Stomach (tissue), 8 donors: ENCODE measurements at regions not wholly inside any gene's neighbourhood (a gene's known extent, or its start where the extent isn't known, plus 50 kb on each side); places are given as distances from the start of the nearest gene placed in this dataset.

Source experiments
- DNase-seq, 2 donors: peaks; one replicate each; pipeline versions ENCODE4 v3.0.0 to v3.0.0-alpha.2; 2013 to 2019
- H3K27ac ChIP-seq, 5 donors: fragments of 200-600 bp in 4 of 5; sonication (generic) in 4 of 5; one replicate each; pipeline ENCODE4 v1.5.1; 2013 to 2019; ENCODE audit warnings: mild to moderate bottlenecking in 1 of 5, moderate library complexity in 1 of 5
- H3K27me3 ChIP-seq, 3 donors: fragments of 200-600 bp; sonication (generic); one replicate each; pipeline ENCODE4 v1.5.1; 2017 to 2019; ENCODE audit warnings: mixed run types in 1 of 3
- H3K36me3 ChIP-seq, 4 donors: fragments of 200-600 bp; sonication (generic); 1 replicate in 3 of 4; 2 replicates in 1 of 4; pipeline ENCODE4 v1.5.1; 2016 to 2019
- H3K4me1 ChIP-seq, 4 donors: fragments of 200-600 bp; sonication (generic); one replicate each; pipeline ENCODE4 v1.5.1; 2016 to 2019
- H3K4me3 ChIP-seq, 4 donors: fragments of 200-600 bp; sonication (generic) in 3 of 4; one replicate each; pipeline ENCODE4 v1.5.1; 2016 to 2019; ENCODE audit warnings: mild to moderate bottlenecking in 1 of 4
- H3K9me3 ChIP-seq, 4 donors: fragments of 200-600 bp; sonication (generic); one replicate each; pipeline ENCODE4 v1.5.1; 2016 to 2019
- CTCF ChIP-seq, 7 experiments: fragments of 450-650 bp in 4 of 7; fragments of 200-600 bp in 3 of 7; sonication (generic) in 3 of 7; IDR thresholded peaks; one replicate each; pipeline ENCODE4 v1.5.1; 2016 to 2019; ENCODE audit warnings: antibody characterized with exemption in 7 of 7, control low read depth in 2 of 7, mild to moderate bottlenecking in 1 of 7
- EP300 ChIP-seq: sonication (generic); formaldehyde crosslinking; IDR thresholded peaks from one replicate; pipeline ENCODE4 v1.6.1; 2017; ENCODE audit warnings: antibody characterized with exemption
- POLR2A ChIP-seq, 4 donors: fragments of 450-650 bp; IDR thresholded peaks; one replicate each; pipeline ENCODE4 v1.6.1; 2016; ENCODE audit warnings: antibody characterized with exemption in 4 of 4, control low read depth in 2 of 4, mild to moderate bottlenecking in 1 of 4, moderate library complexity in 1 of 4
- POLR2AphosphoS5 ChIP-seq, 3 donors: sonication (generic); formaldehyde crosslinking; IDR thresholded peaks; one replicate each; pipeline ENCODE4 v1.6.1; 2016; ENCODE audit warnings: antibody characterized with exemption in 3 of 3
- WGBS, 5 donors: extraction: QIAGEN DNeasy Blood & Tissue Kit in 3 of 5; methylation state at CpG; one replicate each; pipeline versions ENCODE4 v1.1.5 to v1.1.7; 2013 to 2018; 5-methylcytosine and 5-hydroxymethylcytosine counted together
- intact Hi-C: fragments of 100-400 bp; cut with DNase I; formaldehyde crosslinking; loops from one replicate; pipeline ENCODE4 v1.15.1; 2023; ENCODE audit warnings: low total_unique reads
- donor health status: healthy with polysubstance abuse.
- donor health status: Bipolar disorder and iron deficiency.
- donor health status: healthy.

- Histone ChIP-seq H3K4me1 (no peaks in the 10 kb centered on the region), H3K4me3 (no peak overlapping the region), H3K9me3 (no peaks in the 10 kb centered on the region), H3K36me3 (no peaks in the 10 kb centered on the region), H3K27me3 (no peaks in the 10 kb centered on the region), H3K27ac (no peak overlapping the region)
- WGBS, 5 donors = 33 to 82% (median 59%) methylated on average over 2 of the region's 2 CpGs
- DNase-seq = no peak
- intact Hi-C loops = no loop called here
- no peak for TF ChIP-seq EP300
- no peak for TF ChIP-seq CTCF (IDR thresholded peaks at IDR 0.05)
- no peak for TF ChIP-seq POLR2AphosphoS5 (IDR thresholded peaks at IDR 0.05)
- TF ChIP-seq POLR2A (IDR thresholded peaks at IDR 0.05) = no peak
These were observed 143.0 kb downstream of the AQP4 start for GRCh38 chr18:26722565-26722931.

- DNase-seq = no peak
- no peak for TF ChIP-seq EP300
- TF ChIP-seq POLR2AphosphoS5 (IDR thresholded peaks at IDR 0.05) = no peak
- TF ChIP-seq POLR2A (IDR thresholded peaks at IDR 0.05) = no peak
- TF ChIP-seq CTCF (IDR thresholded peaks at IDR 0.05) = no peak
- no peaks in the 10 kb centered on the region for H3K4me1 ChIP-seq
- no peak overlapping the region for H3K27ac ChIP-seq
- H3K27me3 ChIP-seq = no peaks in the 10 kb centered on the region
- 75 to 89% (median 87%) methylated on average over 9 of the region's 9 CpGs for WGBS, 5 donors
- intact Hi-C loops = no loop called here
- H3K9me3 ChIP-seq = no peaks in the 10 kb centered on the region
- H3K4me3 ChIP-seq = no peak overlapping the region
- H3K36me3 ChIP-seq = no peaks in the 10 kb centered on the region
These were observed 143.5 kb downstream of the AQP4 start for GRCh38 chr18:26721854-26722564.

GRCh38 chr18:26719896-26720295 lies 145.6 kb downstream of the AQP4 start:
- Histone ChIP-seq H3K9me3 (no peaks in the 10 kb centered on the region), H3K36me3 (no peaks in the 10 kb centered on the region), H3K4me1 (no peaks in the 10 kb centered on the region), H3K27ac (no peak overlapping the region), H3K27me3 (no peaks in the 10 kb centered on the region), H3K4me3 (no peak overlapping the region)
- intact Hi-C loops = no loop called here
- 50 to 71% (median 61%) methylated on average over 1 of the region's 1 CpG for WGBS, 5 donors
- no peak for DNase-seq
- TF ChIP-seq CTCF (IDR thresholded peaks at IDR 0.05) (no peak), EP300 (no peak), POLR2A (IDR thresholded peaks at IDR 0.05) (no peak), POLR2AphosphoS5 (IDR thresholded peaks at IDR 0.05) (no peak)

- intact Hi-C loops = no loop called here
- no peaks in the 10 kb centered on the region for H3K36me3 ChIP-seq
- WGBS, 5 donors = 79 to 91% (median 89%) methylated on average over 4 of the region's 4 CpGs
- no peaks in the 10 kb centered on the region for H3K9me3 ChIP-seq
- H3K4me3 ChIP-seq = no peak overlapping the region
- DNase-seq = no peak
- H3K4me1 ChIP-seq = no peaks in the 10 kb centered on the region
- H3K27ac ChIP-seq = no peak overlapping the region
- TF ChIP-seq CTCF (IDR thresholded peaks at IDR 0.05) (no peak), EP300 (no peak), POLR2AphosphoS5 (IDR thresholded peaks at IDR 0.05) (no peak), POLR2A (IDR thresholded peaks at IDR 0.05) (no peak)
- no peaks in the 10 kb centered on the region for H3K27me3 ChIP-seq
These were observed 148.3 kb downstream of the AQP4 start for GRCh38 chr18:26717123-26717719.
